ENCODE measurements at regions not wholly inside any gene's neighbourhood (a gene's known extent, or its start where the extent isn't known, plus 50 kb on each side); places are given as distances from the start of the nearest gene placed in this dataset.

DNA sequence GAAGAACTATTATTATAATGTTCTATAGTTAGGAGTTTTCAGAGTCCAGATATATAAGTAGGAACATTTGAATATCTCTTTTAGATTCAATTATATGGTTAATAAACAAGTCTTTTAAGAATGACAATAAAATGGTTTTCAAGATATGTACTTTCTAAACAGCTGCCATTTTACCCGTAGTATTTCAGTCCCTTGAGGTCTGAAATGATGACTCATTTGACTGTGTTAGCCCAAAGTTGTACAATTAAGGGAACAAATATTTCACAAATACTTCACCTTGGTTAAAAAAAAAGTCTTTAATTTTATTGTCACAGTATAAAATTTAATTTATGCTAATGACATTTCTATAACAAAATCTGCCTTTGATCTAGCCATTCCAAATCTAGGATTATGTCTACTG, 91.6 kb upstream of the TANK start:
- Histone ChIP-seq H3K4me1 (ENCODE audit: control insufficient read depth in 1 of 2, insufficient read depth in 2 of 2, low read depth in 1 of 2, low read length in 1 of 2) (no peaks in the 10 kb centered on the region; a peak in 1 of 4 replicates), H3K36me3 (replicated peaks in 1 of 2; ENCODE audit: control insufficient read depth in 1 of 2, insufficient read depth in 2 of 2, low read length in 1 of 2) (no peaks in the 10 kb centered on the region), H3K4me2 (no peak overlapping the region), H3K27ac (ENCODE audit: low read depth in 2 of 2, low read length in 1 of 2) (no peak overlapping the region), H2AFZ (ENCODE audit: low read depth) (no peak overlapping the region), H3F3A (replicated peaks; ENCODE audit: insufficient read depth) (no peaks in the 10 kb centered on the region), H4K20me1 (ENCODE audit: insufficient read depth) (no peaks in the 10 kb centered on the region), H3K9ac (no peak overlapping the region), H3K4me3 (ENCODE audit: low read depth in 2 of 2, low read length in 1 of 2) (no peak overlapping the region), H3K9me3 (no peaks in the 10 kb centered on the region), H3K79me2 (ENCODE audit: insufficient read depth) (no peaks in the 10 kb centered on the region), H3K27me3 (ENCODE audit: insufficient read depth) (no peaks in the 10 kb centered on the region), H3K9me2 (no peaks in the 10 kb centered on the region)
- POLR2A ChIA-PET: no interaction called here
- CTCF ChIA-PET: no interaction called here
- TF ChIP-seq, protein P1, sequence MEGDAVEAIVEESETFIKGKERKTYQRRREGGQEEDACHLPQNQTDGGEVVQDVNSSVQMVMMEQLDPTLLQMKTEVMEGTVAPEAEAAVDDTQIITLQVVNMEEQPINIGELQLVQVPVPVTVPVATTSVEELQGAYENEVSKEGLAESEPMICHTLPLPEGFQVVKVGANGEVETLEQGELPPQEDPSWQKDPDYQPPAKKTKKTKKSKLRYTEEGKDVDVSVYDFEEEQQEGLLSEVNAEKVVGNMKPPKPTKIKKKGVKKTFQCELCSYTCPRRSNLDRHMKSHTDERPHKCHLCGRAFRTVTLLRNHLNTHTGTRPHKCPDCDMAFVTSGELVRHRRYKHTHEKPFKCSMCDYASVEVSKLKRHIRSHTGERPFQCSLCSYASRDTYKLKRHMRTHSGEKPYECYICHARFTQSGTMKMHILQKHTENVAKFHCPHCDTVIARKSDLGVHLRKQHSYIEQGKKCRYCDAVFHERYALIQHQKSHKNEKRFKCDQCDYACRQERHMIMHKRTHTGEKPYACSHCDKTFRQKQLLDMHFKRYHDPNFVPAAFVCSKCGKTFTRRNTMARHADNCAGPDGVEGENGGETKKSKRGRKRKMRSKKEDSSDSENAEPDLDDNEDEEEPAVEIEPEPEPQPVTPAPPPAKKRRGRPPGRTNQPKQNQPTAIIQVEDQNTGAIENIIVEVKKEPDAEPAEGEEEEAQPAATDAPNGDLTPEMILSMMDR (IDR thresholded peaks at IDR 0.05): no peak
- TF ChIP-seq ELF1 (IDR thresholded peaks at IDR 0.05) (no peak), SIN3A (IDR thresholded peaks at IDR 0.05; ENCODE audit: borderline replicate concordance, low read depth, low read length) (no peak), EP300 (IDR thresholded peaks at IDR 0.05; ENCODE audit: borderline replicate concordance in 1 of 2, low read depth in 1 of 2, low read length in 1 of 2) (no peak), POLR2AphosphoS5 (IDR thresholded peaks at IDR 0.05; ENCODE audit: low read depth, low read length) (no peak), YY1 (IDR thresholded peaks at IDR 0.05; ENCODE audit: low read depth) (no peak), RXRA (IDR thresholded peaks at IDR 0.05; ENCODE audit: borderline replicate concordance, low read depth) (no peak), FOSL2 (IDR thresholded peaks at IDR 0.05; ENCODE audit: borderline replicate concordance, low read depth) (no peak; the same call in 1 of the 2 replicates), TAF1 (IDR thresholded peaks at IDR 0.05; ENCODE audit: borderline replicate concordance, low read depth, low read length) (no peak), EZH2phosphoT487 (IDR thresholded peaks at IDR 0.05; ENCODE audit: borderline replicate concordance, low read depth) (no peak), MEF2A (IDR thresholded peaks at IDR 0.05; ENCODE audit: borderline replicate concordance, low read depth) (no peak), RFX5 (IDR thresholded peaks at IDR 0.05; ENCODE audit: low read length) (no peak), FOXM1 (IDR thresholded peaks at IDR 0.05; ENCODE audit: low read depth) (no peak), NRF1 (IDR thresholded peaks at IDR 0.05; ENCODE audit: low read depth, low read length) (no peak), NFIC (IDR thresholded peaks at IDR 0.05; ENCODE audit: borderline replicate concordance) (no peak), GABPA (IDR thresholded peaks at IDR 0.05; ENCODE audit: low read depth) (no peak)
- TF ChIP-seq, protein P2, sequence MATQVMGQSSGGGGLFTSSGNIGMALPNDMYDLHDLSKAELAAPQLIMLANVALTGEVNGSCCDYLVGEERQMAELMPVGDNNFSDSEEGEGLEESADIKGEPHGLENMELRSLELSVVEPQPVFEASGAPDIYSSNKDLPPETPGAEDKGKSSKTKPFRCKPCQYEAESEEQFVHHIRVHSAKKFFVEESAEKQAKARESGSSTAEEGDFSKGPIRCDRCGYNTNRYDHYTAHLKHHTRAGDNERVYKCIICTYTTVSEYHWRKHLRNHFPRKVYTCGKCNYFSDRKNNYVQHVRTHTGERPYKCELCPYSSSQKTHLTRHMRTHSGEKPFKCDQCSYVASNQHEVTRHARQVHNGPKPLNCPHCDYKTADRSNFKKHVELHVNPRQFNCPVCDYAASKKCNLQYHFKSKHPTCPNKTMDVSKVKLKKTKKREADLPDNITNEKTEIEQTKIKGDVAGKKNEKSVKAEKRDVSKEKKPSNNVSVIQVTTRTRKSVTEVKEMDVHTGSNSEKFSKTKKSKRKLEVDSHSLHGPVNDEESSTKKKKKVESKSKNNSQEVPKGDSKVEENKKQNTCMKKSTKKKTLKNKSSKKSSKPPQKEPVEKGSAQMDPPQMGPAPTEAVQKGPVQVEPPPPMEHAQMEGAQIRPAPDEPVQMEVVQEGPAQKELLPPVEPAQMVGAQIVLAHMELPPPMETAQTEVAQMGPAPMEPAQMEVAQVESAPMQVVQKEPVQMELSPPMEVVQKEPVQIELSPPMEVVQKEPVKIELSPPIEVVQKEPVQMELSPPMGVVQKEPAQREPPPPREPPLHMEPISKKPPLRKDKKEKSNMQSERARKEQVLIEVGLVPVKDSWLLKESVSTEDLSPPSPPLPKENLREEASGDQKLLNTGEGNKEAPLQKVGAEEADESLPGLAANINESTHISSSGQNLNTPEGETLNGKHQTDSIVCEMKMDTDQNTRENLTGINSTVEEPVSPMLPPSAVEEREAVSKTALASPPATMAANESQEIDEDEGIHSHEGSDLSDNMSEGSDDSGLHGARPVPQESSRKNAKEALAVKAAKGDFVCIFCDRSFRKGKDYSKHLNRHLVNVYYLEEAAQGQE (IDR thresholded peaks at IDR 0.05; ENCODE audit: low read depth, low read length): no peak
- TF ChIP-seq, protein P3, sequence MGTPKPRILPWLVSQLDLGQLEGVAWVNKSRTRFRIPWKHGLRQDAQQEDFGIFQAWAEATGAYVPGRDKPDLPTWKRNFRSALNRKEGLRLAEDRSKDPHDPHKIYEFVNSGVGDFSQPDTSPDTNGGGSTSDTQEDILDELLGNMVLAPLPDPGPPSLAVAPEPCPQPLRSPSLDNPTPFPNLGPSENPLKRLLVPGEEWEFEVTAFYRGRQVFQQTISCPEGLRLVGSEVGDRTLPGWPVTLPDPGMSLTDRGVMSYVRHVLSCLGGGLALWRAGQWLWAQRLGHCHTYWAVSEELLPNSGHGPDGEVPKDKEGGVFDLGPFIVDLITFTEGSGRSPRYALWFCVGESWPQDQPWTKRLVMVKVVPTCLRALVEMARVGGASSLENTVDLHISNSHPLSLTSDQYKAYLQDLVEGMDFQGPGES (IDR thresholded peaks at IDR 0.05; ENCODE audit: low read depth, low read length): no peak
- TF ChIP-seq, protein P4, sequence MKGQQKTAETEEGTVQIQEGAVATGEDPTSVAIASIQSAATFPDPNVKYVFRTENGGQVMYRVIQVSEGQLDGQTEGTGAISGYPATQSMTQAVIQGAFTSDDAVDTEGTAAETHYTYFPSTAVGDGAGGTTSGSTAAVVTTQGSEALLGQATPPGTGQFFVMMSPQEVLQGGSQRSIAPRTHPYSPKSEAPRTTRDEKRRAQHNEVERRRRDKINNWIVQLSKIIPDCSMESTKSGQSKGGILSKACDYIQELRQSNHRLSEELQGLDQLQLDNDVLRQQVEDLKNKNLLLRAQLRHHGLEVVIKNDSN (IDR thresholded peaks at IDR 0.05; ENCODE audit: borderline replicate concordance, low read depth): no peak
- TF ChIP-seq, protein P5, sequence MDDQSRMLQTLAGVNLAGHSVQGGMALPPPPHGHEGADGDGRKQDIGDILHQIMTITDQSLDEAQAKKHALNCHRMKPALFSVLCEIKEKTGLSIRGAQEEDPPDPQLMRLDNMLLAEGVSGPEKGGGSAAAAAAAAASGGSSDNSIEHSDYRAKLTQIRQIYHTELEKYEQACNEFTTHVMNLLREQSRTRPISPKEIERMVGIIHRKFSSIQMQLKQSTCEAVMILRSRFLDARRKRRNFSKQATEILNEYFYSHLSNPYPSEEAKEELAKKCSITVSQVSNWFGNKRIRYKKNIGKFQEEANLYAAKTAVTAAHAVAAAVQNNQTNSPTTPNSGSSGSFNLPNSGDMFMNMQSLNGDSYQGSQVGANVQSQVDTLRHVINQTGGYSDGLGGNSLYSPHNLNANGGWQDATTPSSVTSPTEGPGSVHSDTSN (IDR thresholded peaks at IDR 0.05): no peak
- WGBS (ENCODE audit: low lambda C conversion rate): 79% methylated on average over 1 of the region's 1 CpG
- DNase-seq: no peak

Data from SK-N-SH (cell line).